B cell (primary cell): ENCODE measurements at regions not wholly inside any gene's neighbourhood (a gene's known extent, or its start where the extent isn't known, plus 50 kb on each side); places are given as distances from the start of the nearest gene placed in this dataset.

Source experiments
- ATAC-seq: fragments of 200-7000 bp; cut with Tn5 transposase; one replicate; pipeline ENCODE4 v1.10.0; 2021; ENCODE audit warnings: low read depth, mild to moderate bottlenecking, moderate number of reproducible peaks, moderate library complexity
- CTCF ChIA-PET: fragments of 350-600 bp; sonication (Branson Sonifier 250); formaldehyde crosslinking; loops from one replicate; lab custom pipeline; 2021; ENCODE audit warnings: antibody characterized with exemption, inconsistent platforms; lab: Charles Lee
- POLR2A ChIA-PET: fragments of 350-600 bp; sonication (Branson Sonifier 250); formaldehyde crosslinking; loops from one replicate; lab custom pipeline; 2021; ENCODE audit warnings: antibody characterized with exemption; lab: Charles Lee
- DNase-seq: peaks from one replicate; pipeline ENCODE4 v3.0.0; 2013
- H2AFZ ChIP-seq: 2 replicates; pipeline ENCODE4 v1.6.1; 2012; ENCODE audit warnings: mild to moderate bottlenecking, low read depth, low read length; ENCODE audit not compliant: insufficient read depth, poor library complexity, severe bottlenecking
- H3K27ac ChIP-seq, 2 donors: 1 replicate in 1 of 2; 2 replicates in 1 of 2; pipeline ENCODE4 v1.5.1; 2012 to 2013; ENCODE audit warnings: low read length in 2 of 2, mild to moderate bottlenecking in 2 of 2, moderate library complexity in 1 of 2
- H3K27me3 ChIP-seq, 4 experiments: fragments of 200-600 bp in 1 of 4; sonication (generic) in 1 of 4; replicated peaks in 1 of 4; 1 replicate in 2 of 4; 2 replicates in 2 of 4; pipeline versions ENCODE4 v1.6.1 to v1.7.0; 2013 to 2016; ENCODE audit warnings: low read length in 3 of 4, mild to moderate bottlenecking in 2 of 4, mixed read lengths in 1 of 4, moderate library complexity in 1 of 4; ENCODE audit not compliant: insufficient read depth in 4 of 4, control insufficient read depth in 3 of 4; ENCODE audit errors: control extremely low read depth in 1 of 4
- H3K36me3 ChIP-seq, 2 experiments: replicated peaks in 1 of 2; 1 replicate in 1 of 2; 2 replicates in 1 of 2; pipeline versions ENCODE4 v1.6.1 to v1.7.1; 2013; ENCODE audit warnings: low read length in 1 of 2; ENCODE audit not compliant: insufficient read depth in 2 of 2, control insufficient read depth in 1 of 2; ENCODE audit errors: control extremely low read depth in 1 of 2, extremely low read depth in 1 of 2
- H3K4me1 ChIP-seq, 2 donors: fragments of 200-600 bp in 1 of 2; sonication (generic) in 1 of 2; 1 replicate in 1 of 2; 2 replicates in 1 of 2; pipeline versions ENCODE4 v1.5.1 to v1.6.1; 2013 to 2017; ENCODE audit warnings: low read length in 2 of 2; ENCODE audit not compliant: control insufficient read depth in 2 of 2, insufficient read depth in 2 of 2
- H3K4me2 ChIP-seq: replicated peaks from 2 replicates; pipeline ENCODE3; 2012; ENCODE audit warnings: mild to moderate bottlenecking, low read depth, low read length; ENCODE audit not compliant: poor library complexity, severe bottlenecking
- H3K4me3 ChIP-seq, 5 experiments: fragments of 200-600 bp in 1 of 5; sonication (generic) in 1 of 5; 1 replicate in 3 of 5; 2 replicates in 2 of 5; pipeline versions ENCODE4 v1.5.1 to v1.7.0; 2011 to 2016; ENCODE audit warnings: low read length in 4 of 5, mild to moderate bottlenecking in 4 of 5, low read depth in 2 of 5, control low read depth in 1 of 5, moderate library complexity in 1 of 5; ENCODE audit not compliant: insufficient read depth in 1 of 5; ENCODE audit errors: control extremely low read depth in 1 of 5, extremely low read depth in 1 of 5
- H3K79me2 ChIP-seq: fragments of 200-600 bp; sonication (generic); one replicate; pipeline ENCODE4 v1.6.0; 2016; ENCODE audit warnings: low read length; ENCODE audit not compliant: control insufficient read depth, insufficient read depth
- H3K9ac ChIP-seq: fragments of 200-600 bp; sonication (generic); 2 replicates; pipeline ENCODE4 v1.6.1; 2017; ENCODE audit warnings: mild to moderate bottlenecking, low read length, moderate library complexity
- H3K9me3 ChIP-seq, 3 donors: one replicate each; pipeline versions ENCODE4 v1.6.1 to v1.7.1; 2013; ENCODE audit warnings: low read length in 2 of 3; ENCODE audit not compliant: control insufficient read depth in 2 of 3, insufficient read depth in 1 of 3; ENCODE audit errors: control extremely low read depth in 1 of 3
- H4K20me1 ChIP-seq: 2 replicates; pipeline ENCODE4 v1.6.0; 2012; ENCODE audit warnings: mild to moderate bottlenecking, low read length; ENCODE audit not compliant: insufficient read depth, control insufficient read depth, poor library complexity, severe bottlenecking
- H3K27ac Mint-ChIP-seq: one replicate; pipeline ENCODE4 v1.8.0; 2021; ENCODE audit warnings: mixed read lengths
- H3K27me3 Mint-ChIP-seq: one replicate; pipeline ENCODE4 v1.8.0; 2021; ENCODE audit warnings: mixed read lengths
- H3K4me1 Mint-ChIP-seq: one replicate; pipeline ENCODE4 v1.8.0; 2021; ENCODE audit warnings: mixed read lengths
- H3K4me3 Mint-ChIP-seq: one replicate; pipeline ENCODE4 v1.8.0; 2021; ENCODE audit warnings: mixed read lengths
- H3K9me3 Mint-ChIP-seq: one replicate; pipeline ENCODE4 v1.8.0; 2022; ENCODE audit warnings: mixed read lengths; ENCODE audit not compliant: insufficient read depth
- EZH2 ChIP-seq: IDR thresholded peaks from 2 replicates; pipeline ENCODE4 v1.6.1; 2012; ENCODE audit warnings: borderline replicate concordance, low read depth, mild to moderate bottlenecking, moderate library complexity, low read length; ENCODE audit not compliant: insufficient read depth, poor library complexity, severe bottlenecking
- WGBS: methylation state at CpG from one replicate; pipeline ENCODE4 v1.1.5; 2013; ENCODE audit warnings: missing lambda C conversion rate; ENCODE audit not compliant: insufficient coverage; 5-methylcytosine and 5-hydroxymethylcytosine counted together
- intact Hi-C: fragments of 100-400 bp; cut with micrococcal nuclease; formaldehyde crosslinking; loops from one replicate; pipeline ENCODE4 v1.10.0; 2022
- TF ChIP-seq, protein P1 (sequence below): fragments of 200-600 bp; IDR thresholded peaks from one replicate; pipeline ENCODE4 v1.8.0; 2022; ENCODE audit warnings: antibody characterized with exemption, mild to moderate bottlenecking

DNA sequence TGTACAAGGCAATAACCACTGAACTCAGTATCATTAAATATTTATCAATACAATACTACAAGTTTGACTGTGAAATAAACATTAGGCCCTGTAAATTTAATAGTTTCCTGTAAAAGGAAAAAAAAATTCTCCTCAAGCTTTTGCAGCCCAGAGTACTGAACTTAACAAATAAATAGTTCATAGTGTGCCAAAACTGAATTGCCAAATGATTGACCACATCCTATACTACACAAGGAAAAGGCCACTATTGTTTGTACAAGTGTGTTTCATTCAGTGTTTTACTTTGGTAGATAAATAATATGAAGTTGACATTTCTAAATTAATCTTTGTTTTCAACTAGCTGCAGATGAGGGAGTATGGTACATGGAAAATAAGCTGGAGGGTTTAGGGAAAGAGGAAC lies 379.6 kb downstream of the FLRT2 start:
- H3K79me2 ChIP-seq = no peaks in the 10 kb centered on the region
- H2AFZ ChIP-seq = no peak overlapping the region
- no peaks in the 10 kb centered on the region for H3K4me1 ChIP-seq
- Mint-ChIP-seq H3K27ac (no peak overlapping the region), H3K4me3 (no peak overlapping the region), H3K9me3 (peaks cover 2% of the 10 kb centered on the region), H3K27me3 (no peaks in the 10 kb centered on the region), H3K4me1 (no peaks in the 10 kb centered on the region)
- TF ChIP-seq EZH2 = no peak
- TF ChIP-seq, protein P1, sequence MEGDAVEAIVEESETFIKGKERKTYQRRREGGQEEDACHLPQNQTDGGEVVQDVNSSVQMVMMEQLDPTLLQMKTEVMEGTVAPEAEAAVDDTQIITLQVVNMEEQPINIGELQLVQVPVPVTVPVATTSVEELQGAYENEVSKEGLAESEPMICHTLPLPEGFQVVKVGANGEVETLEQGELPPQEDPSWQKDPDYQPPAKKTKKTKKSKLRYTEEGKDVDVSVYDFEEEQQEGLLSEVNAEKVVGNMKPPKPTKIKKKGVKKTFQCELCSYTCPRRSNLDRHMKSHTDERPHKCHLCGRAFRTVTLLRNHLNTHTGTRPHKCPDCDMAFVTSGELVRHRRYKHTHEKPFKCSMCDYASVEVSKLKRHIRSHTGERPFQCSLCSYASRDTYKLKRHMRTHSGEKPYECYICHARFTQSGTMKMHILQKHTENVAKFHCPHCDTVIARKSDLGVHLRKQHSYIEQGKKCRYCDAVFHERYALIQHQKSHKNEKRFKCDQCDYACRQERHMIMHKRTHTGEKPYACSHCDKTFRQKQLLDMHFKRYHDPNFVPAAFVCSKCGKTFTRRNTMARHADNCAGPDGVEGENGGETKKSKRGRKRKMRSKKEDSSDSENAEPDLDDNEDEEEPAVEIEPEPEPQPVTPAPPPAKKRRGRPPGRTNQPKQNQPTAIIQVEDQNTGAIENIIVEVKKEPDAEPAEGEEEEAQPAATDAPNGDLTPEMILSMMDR = no peak
- ChIA-PET CTCF (no interaction called here), POLR2A (no interaction called here)
- ATAC-seq (no peak), DNase-seq (no peak)
- intact Hi-C loops = no loop called here
- no peaks in the 10 kb centered on the region for H3K36me3 ChIP-seq
- no peak overlapping the region for H3K9ac ChIP-seq
- H3K9me3 ChIP-seq = no peaks in the 10 kb centered on the region
- H3K27me3 ChIP-seq = no peaks in the 10 kb centered on the region
- no peak overlapping the region for H3K4me2 ChIP-seq
- no peak overlapping the region for H3K4me3 ChIP-seq
- H3K27ac ChIP-seq = no peak overlapping the region
- H4K20me1 ChIP-seq = no peaks in the 10 kb centered on the region

DNA sequence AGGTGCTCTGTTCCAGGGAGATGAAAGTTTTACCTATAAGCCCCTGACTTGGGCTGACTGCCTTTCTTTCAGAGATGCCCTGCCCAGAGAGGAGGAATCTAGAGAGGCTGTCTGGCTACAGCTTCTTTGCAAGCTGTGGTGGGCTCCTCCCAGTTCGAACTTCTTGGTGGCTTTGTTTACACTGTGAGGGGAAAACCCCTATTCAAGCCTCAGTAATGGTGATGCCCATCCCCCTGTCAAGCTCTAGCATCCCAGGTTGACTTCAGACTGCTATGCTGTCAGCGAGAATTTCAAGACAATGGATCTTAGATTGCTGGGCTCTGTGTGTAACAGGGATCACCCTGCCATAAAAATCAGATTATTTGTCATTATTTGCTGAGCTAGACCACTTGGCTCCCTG lies 377.6 kb downstream of the FLRT2 start:
- Mint-ChIP-seq H3K4me1 (no peaks in the 10 kb centered on the region), H3K27ac (no peak overlapping the region), H3K27me3 (no peaks in the 10 kb centered on the region), H3K4me3 (no peak overlapping the region), H3K9me3 (peaks cover 2% of the 10 kb centered on the region)
- no peak overlapping the region for H3K4me3 ChIP-seq
- DNase-seq (no peak), ATAC-seq (no peak)
- H2AFZ ChIP-seq = no peak overlapping the region
- POLR2A ChIA-PET = no interaction called here
- WGBS = 61% methylated on average over 2 of the region's 2 CpGs
- no peaks in the 10 kb centered on the region for H3K9me3 ChIP-seq
- intact Hi-C loops = no loop called here
- TF ChIP-seq, protein P1 = no peak
- TF ChIP-seq EZH2 = no peak
- H3K9ac ChIP-seq = no peak overlapping the region
- CTCF ChIA-PET = no interaction called here
- H3K36me3 ChIP-seq = no peaks in the 10 kb centered on the region
- no peaks in the 10 kb centered on the region for H3K4me1 ChIP-seq
- H3K4me2 ChIP-seq = no peak overlapping the region
- H4K20me1 ChIP-seq = no peaks in the 10 kb centered on the region
- no peaks in the 10 kb centered on the region for H3K27me3 ChIP-seq
- H3K27ac ChIP-seq = no peak overlapping the region
- H3K79me2 ChIP-seq = no peaks in the 10 kb centered on the region
